ENCODE measurements at regions not wholly inside any gene's neighbourhood (a gene's known extent, or its start where the extent isn't known, plus 50 kb on each side); places are given as distances from the start of the nearest gene placed in this dataset.

- peaks cover 8% of the 10 kb centered on the region for H3K4me1 Mint-ChIP-seq (ENCODE audit: low read depth)
- peaks cover 5% of the 10 kb centered on the region for H3K36me3 Mint-ChIP-seq (ENCODE audit: low read depth)
- no peaks in the 10 kb centered on the region for H3K27me3 Mint-ChIP-seq (ENCODE audit: low read depth)
- H3K9me3 Mint-ChIP-seq (ENCODE audit: low read depth): peaks cover 20% of the 10 kb centered on the region
- no peak for TF ChIP-seq CTCF (IDR thresholded peaks at IDR 0.05)
- H3K4me3 Mint-ChIP-seq (ENCODE audit: unreplicated experiment): no peak overlapping the region
- no peak overlapping the region for H3K27ac Mint-ChIP-seq (ENCODE audit: unreplicated experiment)
- no peak for DNase-seq (ENCODE audit: low spot score)
Measured at GRCh38 chr13:78015782-78016181, 97.2 kb upstream of the EDNRB start.

GRCh38 chr13:78012046-78012445 lies 93.4 kb upstream of the EDNRB start:
- no peaks in the 10 kb centered on the region for H3K27me3 Mint-ChIP-seq (ENCODE audit: low read depth)
- no peak for DNase-seq (ENCODE audit: low spot score)

GRCh38 chr13:78004821-78005220 lies 86.2 kb upstream of the EDNRB start:
- DNase-seq (ENCODE audit: low spot score): no peak
- Mint-ChIP-seq H3K4me1 (ENCODE audit: low read depth) (no peaks in the 10 kb centered on the region), H3K27ac (ENCODE audit: unreplicated experiment) (no peak overlapping the region), H3K9me3 (ENCODE audit: low read depth) (peaks cover 16% of the 10 kb centered on the region), H3K36me3 (ENCODE audit: low read depth) (no peaks in the 10 kb centered on the region), H3K4me3 (ENCODE audit: unreplicated experiment) (no peak overlapping the region), H3K27me3 (ENCODE audit: low read depth) (peaks cover 3% of the 10 kb centered on the region)
- no peak for TF ChIP-seq CTCF (IDR thresholded peaks at IDR 0.05)

More at GRCh38 chr13:78012046-78012445, 93.4 kb upstream of the EDNRB start:
- peaks cover 8% of the 10 kb centered on the region for H3K4me1 Mint-ChIP-seq (ENCODE audit: low read depth)
- H3K36me3 Mint-ChIP-seq (ENCODE audit: low read depth): peaks cover 5% of the 10 kb centered on the region
- no peak for TF ChIP-seq CTCF (IDR thresholded peaks at IDR 0.05)
- H3K4me3 Mint-ChIP-seq (ENCODE audit: unreplicated experiment): no peak overlapping the region
- H3K27ac Mint-ChIP-seq (ENCODE audit: unreplicated experiment): no peak overlapping the region
- peaks cover 8% of the 10 kb centered on the region for H3K9me3 Mint-ChIP-seq (ENCODE audit: low read depth)

- H3K36me3 Mint-ChIP-seq (ENCODE audit: low read depth): no peaks in the 10 kb centered on the region
- no peaks in the 10 kb centered on the region for H3K4me1 Mint-ChIP-seq (ENCODE audit: low read depth)
- no peak overlapping the region for H3K4me3 Mint-ChIP-seq (ENCODE audit: unreplicated experiment)
- peaks cover 5% of the 10 kb centered on the region for H3K27me3 Mint-ChIP-seq (ENCODE audit: low read depth)
- H3K9me3 Mint-ChIP-seq (ENCODE audit: low read depth): peaks cover 19% of the 10 kb centered on the region
- DNase-seq (ENCODE audit: low spot score): no peak
- no peak for TF ChIP-seq CTCF (IDR thresholded peaks at IDR 0.05)
- H3K27ac Mint-ChIP-seq (ENCODE audit: unreplicated experiment): no peak overlapping the region
Measured at GRCh38 chr13:77999746-78000145, 81.1 kb upstream of the EDNRB start.

- peaks cover 29% of the 10 kb centered on the region for H3K4me1 Mint-ChIP-seq (ENCODE audit: low read depth)
Measured at GRCh38 chr13:77994166-77994565, 75.5 kb upstream of the EDNRB start.

More at GRCh38 chr13:77994166-77994565, 75.5 kb upstream of the EDNRB start:
- Mint-ChIP-seq H3K4me3 (ENCODE audit: unreplicated experiment) (no peak overlapping the region), H3K9me3 (ENCODE audit: low read depth) (peaks cover 8% of the 10 kb centered on the region), H3K27ac (ENCODE audit: unreplicated experiment) (no peak overlapping the region), H3K27me3 (ENCODE audit: low read depth) (peaks cover 2% of the 10 kb centered on the region), H3K36me3 (ENCODE audit: low read depth) (no peaks in the 10 kb centered on the region)
- no peak for DNase-seq (ENCODE audit: low spot score)
- TF ChIP-seq CTCF (IDR thresholded peaks at IDR 0.05): no peak

Measured in chondrocyte (in vitro differentiated cells).